ENCODE measurements at regions not wholly inside any gene's neighbourhood (a gene's known extent, or its start where the extent isn't known, plus 50 kb on each side); places are given as distances from the start of the nearest gene placed in this dataset.

DNA sequence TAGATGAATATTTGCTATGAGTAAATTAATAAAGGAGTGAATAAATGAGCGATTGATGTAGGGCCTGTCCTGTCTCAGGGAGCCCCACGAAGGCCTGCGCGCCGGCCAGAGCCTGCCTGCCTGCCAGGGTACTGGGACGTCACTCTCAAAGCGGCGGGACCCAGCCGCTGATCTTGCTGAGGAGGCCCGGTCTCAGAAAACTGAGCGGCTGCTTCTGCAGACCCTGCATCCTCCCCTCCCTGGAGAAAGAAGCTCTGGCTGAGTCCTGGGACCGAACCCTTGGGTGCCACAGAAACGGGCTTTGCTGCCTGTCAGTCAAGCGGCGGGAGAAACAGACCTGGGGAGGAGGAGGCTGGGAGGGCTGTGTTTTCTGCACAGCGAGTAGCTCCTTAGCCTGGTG is 91.6 kb upstream of the B3GAT1 start:
- Histone ChIP-seq H3K4me3 (ENCODE audit: low read length, poor library complexity, severe bottlenecking) (no peak overlapping the region), H3K9me3 (ENCODE audit: insufficient read depth, low read depth, low read length) (peaks cover 8% of the 10 kb centered on the region; the same call in 1 of the 2 replicates), H4K20me1 (ENCODE audit: insufficient read depth, low read length, poor library complexity, severe bottlenecking) (no peaks in the 10 kb centered on the region), H3K4me1 (ENCODE audit: insufficient read depth, low read length, poor library complexity, severe bottlenecking) (no peaks in the 10 kb centered on the region), H3F3A (ENCODE audit: low read depth) (no peaks in the 10 kb centered on the region), H3K36me3 (ENCODE audit: insufficient read depth, low read length) (no peaks in the 10 kb centered on the region), H2AFZ (ENCODE audit: low read length) (no peak overlapping the region), H3K4me2 (ENCODE audit: low read depth, low read length, poor library complexity, severe bottlenecking) (no peak overlapping the region), H3K79me2 (ENCODE audit: insufficient read depth, low read length) (no peaks in the 10 kb centered on the region), H3K9me2 (replicated peaks; ENCODE audit: low read depth, low read length) (no peaks in the 10 kb centered on the region), H3K27me3 (ENCODE audit: insufficient read depth, low read length, poor library complexity, severe bottlenecking) (no peaks in the 10 kb centered on the region), H3K9ac (ENCODE audit: low read depth, low read length, poor library complexity, severe bottlenecking) (no peak overlapping the region)
- TF ChIP-seq EZH2phosphoT487 (IDR thresholded peaks at IDR 0.05; ENCODE audit: borderline replicate concordance), result no peak
- TF ChIP-seq, protein P1, sequence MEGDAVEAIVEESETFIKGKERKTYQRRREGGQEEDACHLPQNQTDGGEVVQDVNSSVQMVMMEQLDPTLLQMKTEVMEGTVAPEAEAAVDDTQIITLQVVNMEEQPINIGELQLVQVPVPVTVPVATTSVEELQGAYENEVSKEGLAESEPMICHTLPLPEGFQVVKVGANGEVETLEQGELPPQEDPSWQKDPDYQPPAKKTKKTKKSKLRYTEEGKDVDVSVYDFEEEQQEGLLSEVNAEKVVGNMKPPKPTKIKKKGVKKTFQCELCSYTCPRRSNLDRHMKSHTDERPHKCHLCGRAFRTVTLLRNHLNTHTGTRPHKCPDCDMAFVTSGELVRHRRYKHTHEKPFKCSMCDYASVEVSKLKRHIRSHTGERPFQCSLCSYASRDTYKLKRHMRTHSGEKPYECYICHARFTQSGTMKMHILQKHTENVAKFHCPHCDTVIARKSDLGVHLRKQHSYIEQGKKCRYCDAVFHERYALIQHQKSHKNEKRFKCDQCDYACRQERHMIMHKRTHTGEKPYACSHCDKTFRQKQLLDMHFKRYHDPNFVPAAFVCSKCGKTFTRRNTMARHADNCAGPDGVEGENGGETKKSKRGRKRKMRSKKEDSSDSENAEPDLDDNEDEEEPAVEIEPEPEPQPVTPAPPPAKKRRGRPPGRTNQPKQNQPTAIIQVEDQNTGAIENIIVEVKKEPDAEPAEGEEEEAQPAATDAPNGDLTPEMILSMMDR (conservative IDR thresholded peaks at IDR 0.05; ENCODE audit: low read length), result no peak

DNA sequence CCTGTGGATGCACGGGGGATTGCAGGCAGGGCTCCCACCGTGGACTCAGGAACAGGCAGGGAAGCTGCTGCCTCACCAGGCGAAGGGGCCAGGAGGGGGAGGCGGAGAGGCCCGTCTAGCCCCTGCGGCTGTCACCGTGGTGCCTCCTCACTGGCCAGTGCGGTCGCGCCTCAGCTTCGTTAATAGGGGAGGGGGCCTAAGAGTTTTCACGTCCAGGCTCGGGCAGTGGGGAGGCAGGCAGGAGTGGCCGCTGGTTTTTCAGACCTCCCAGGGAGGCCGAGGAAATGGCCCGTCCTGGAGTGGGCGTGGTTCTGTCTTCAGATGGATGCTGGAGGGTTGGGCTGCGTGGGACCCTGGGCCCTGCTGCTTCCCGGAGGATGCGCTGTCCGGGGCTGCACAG is 91.1 kb upstream of the B3GAT1 start:
- H4K20me1 ChIP-seq (ENCODE audit: insufficient read depth, low read length, poor library complexity, severe bottlenecking), result no peaks in the 10 kb centered on the region
- H3K9ac ChIP-seq (ENCODE audit: low read depth, low read length, poor library complexity, severe bottlenecking), result no peak overlapping the region
- H3F3A ChIP-seq (ENCODE audit: low read depth), result no peaks in the 10 kb centered on the region
- H3K36me3 ChIP-seq (ENCODE audit: insufficient read depth, low read length), result no peaks in the 10 kb centered on the region
- H3K4me1 ChIP-seq (ENCODE audit: insufficient read depth, low read length, poor library complexity, severe bottlenecking), result no peaks in the 10 kb centered on the region
- H2AFZ ChIP-seq (ENCODE audit: low read length), result no peak overlapping the region
- H3K4me2 ChIP-seq (ENCODE audit: low read depth, low read length, poor library complexity, severe bottlenecking), result no peak overlapping the region
- peaks cover 8% of the 10 kb centered on the region; the same call in 1 of the 2 replicates for H3K9me3 ChIP-seq (ENCODE audit: insufficient read depth, low read depth, low read length)
- H3K79me2 ChIP-seq (ENCODE audit: insufficient read depth, low read length), result no peaks in the 10 kb centered on the region
- no peak for TF ChIP-seq EZH2phosphoT487 (IDR thresholded peaks at IDR 0.05; ENCODE audit: borderline replicate concordance)
- TF ChIP-seq, protein P1 (conservative IDR thresholded peaks at IDR 0.05; ENCODE audit: low read length), result no peak
- H3K27me3 ChIP-seq (ENCODE audit: insufficient read depth, low read length, poor library complexity, severe bottlenecking), result no peaks in the 10 kb centered on the region
- no peak overlapping the region for H3K4me3 ChIP-seq (ENCODE audit: low read length, poor library complexity, severe bottlenecking)
- H3K9me2 ChIP-seq (replicated peaks; ENCODE audit: low read depth, low read length), result no peaks in the 10 kb centered on the region

DNA sequence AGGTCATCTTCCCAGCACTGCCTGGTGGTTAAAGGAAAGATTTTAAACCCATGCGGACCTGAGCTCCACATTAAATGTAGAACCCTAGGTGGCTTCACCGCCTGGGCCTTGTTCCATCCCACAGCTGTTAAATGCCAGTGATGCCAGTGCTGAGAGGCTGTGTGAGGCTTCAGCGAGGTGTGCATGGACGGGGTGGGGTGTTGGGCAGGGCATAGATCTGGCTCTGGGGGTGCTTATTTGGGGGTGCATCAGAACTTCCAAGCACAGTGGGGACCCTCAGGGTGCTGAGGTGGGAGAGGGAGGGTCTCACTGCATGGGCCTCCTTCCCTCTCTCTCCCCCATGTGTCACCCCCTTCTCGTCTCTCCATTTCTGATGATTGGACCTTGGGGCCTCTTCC is 90.1 kb upstream of the B3GAT1 start:
- H3K27me3 ChIP-seq (ENCODE audit: insufficient read depth, low read length, poor library complexity, severe bottlenecking), result no peaks in the 10 kb centered on the region
- peaks cover 11% of the 10 kb centered on the region; the same call in 1 of the 2 replicates for H3K9me3 ChIP-seq (ENCODE audit: insufficient read depth, low read depth, low read length)
- TF ChIP-seq EZH2phosphoT487 (IDR thresholded peaks at IDR 0.05; ENCODE audit: borderline replicate concordance), result no peak
- TF ChIP-seq, protein P1 (conservative IDR thresholded peaks at IDR 0.05; ENCODE audit: low read length), result no peak

More for the DNA sequence above, 90.1 kb upstream of the B3GAT1 start:
- Histone ChIP-seq H3K9me2 (replicated peaks; ENCODE audit: low read depth, low read length) (no peaks in the 10 kb centered on the region), H3K36me3 (ENCODE audit: insufficient read depth, low read length) (no peaks in the 10 kb centered on the region), H2AFZ (ENCODE audit: low read length) (no peak overlapping the region), H3K79me2 (ENCODE audit: insufficient read depth, low read length) (no peaks in the 10 kb centered on the region), H3F3A (ENCODE audit: low read depth) (no peaks in the 10 kb centered on the region), H3K4me3 (ENCODE audit: low read length, poor library complexity, severe bottlenecking) (no peak overlapping the region), H3K4me1 (ENCODE audit: insufficient read depth, low read length, poor library complexity, severe bottlenecking) (no peaks in the 10 kb centered on the region), H3K9ac (ENCODE audit: low read depth, low read length, poor library complexity, severe bottlenecking) (no peak overlapping the region), H4K20me1 (ENCODE audit: insufficient read depth, low read length, poor library complexity, severe bottlenecking) (no peaks in the 10 kb centered on the region), H3K4me2 (ENCODE audit: low read depth, low read length, poor library complexity, severe bottlenecking) (no peak overlapping the region)

Measured in Loucy (cell line).